GM19328 (cell line): ENCODE measurements at regions not wholly inside any gene's neighbourhood (a gene's known extent, or its start where the extent isn't known, plus 50 kb on each side); places are given as distances from the start of the nearest gene placed in this dataset.
"Not testable (repeated sequence)": the region's sequence is repeated elsewhere in the genome, so short reads cannot be mapped to it uniquely, and the experiment has no call there.

Source experiments
- ATAC-seq: cut with Tn5 transposase; IDR thresholded peaks from one replicate; pipeline ENCODE4 v1.9.1; 2021; ENCODE audit warnings: mild to moderate bottlenecking, moderate library complexity; ENCODE audit not compliant: unreplicated experiment

GRCh38 chr5:158224253-158224652, 365.3 kb upstream of the CLINT1 start:
- no peak for ATAC-seq

- no peak for ATAC-seq
Measured at GRCh38 chr5:158223054-158223600, 364.2 kb upstream of the CLINT1 start.

GRCh38 chr5:158212917-158213316, 354.0 kb upstream of the CLINT1 start:
- no peak for ATAC-seq

- no peak for ATAC-seq
Measured at GRCh38 chr5:158212237-158212636, 353.3 kb upstream of the CLINT1 start.

GRCh38 chr5:158209219-158209908, 350.4 kb upstream of the CLINT1 start:
- no peak for ATAC-seq

GRCh38 chr5:158207733-158208132, 348.8 kb upstream of the CLINT1 start:
- no peak for ATAC-seq

GRCh38 chr5:158205992-158206391, 347.0 kb upstream of the CLINT1 start:
- ATAC-seq: no peak

GRCh38 chr5:158203261-158203660, 344.3 kb upstream of the CLINT1 start:
- no peak for ATAC-seq

GRCh38 chr5:158202801-158203200, 343.9 kb upstream of the CLINT1 start:
- no peak for ATAC-seq

- no peak for ATAC-seq
Measured at GRCh38 chr5:158200619-158201018, 341.7 kb upstream of the CLINT1 start.

GRCh38 chr5:158198636-158199035, 339.7 kb upstream of the CLINT1 start:
- peak; percentile 95 for ATAC-seq

- no peak for ATAC-seq
Measured at GRCh38 chr5:158195416-158196210, 336.7 kb upstream of the CLINT1 start.

- ATAC-seq: no peak
Measured at GRCh38 chr5:158194561-158194976, 335.6 kb upstream of the CLINT1 start.

- not testable (repeated sequence) for ATAC-seq
Measured at GRCh38 chr5:158193395-158193794, 334.4 kb upstream of the CLINT1 start.

GRCh38 chr5:158180407-158180806, 321.5 kb upstream of the CLINT1 start:
- ATAC-seq: no peak

- no peak for ATAC-seq
Measured at GRCh38 chr5:158179271-158179670, 320.3 kb upstream of the CLINT1 start.

GRCh38 chr5:158178535-158178934, 319.6 kb upstream of the CLINT1 start:
- ATAC-seq: no peak

- no peak for ATAC-seq
Measured at GRCh38 chr5:158177146-158177545, 318.2 kb upstream of the CLINT1 start.

- no peak for ATAC-seq
Measured at GRCh38 chr5:158175934-158176481, 317.1 kb upstream of the CLINT1 start.

- ATAC-seq: no peak
Measured at GRCh38 chr5:158174918-158175851, 316.2 kb upstream of the CLINT1 start.

GRCh38 chr5:158174026-158174425, 315.1 kb upstream of the CLINT1 start:
- no peak for ATAC-seq
